Right atrium auricular region (tissue), 2 donors: ENCODE measurements at regions not wholly inside any gene's neighbourhood (a gene's known extent, or its start where the extent isn't known, plus 50 kb on each side); places are given as distances from the start of the nearest gene placed in this dataset.

Experiments
- DNase-seq: peaks from one replicate; pipeline ENCODE4 v3.0.0-alpha.2; 2019; ENCODE audit warnings: low spot score
- H3K27ac ChIP-seq, 2 donors: fragments of 200-600 bp; sonication (generic); 1 replicate in 1 of 2; 2 replicates in 1 of 2; pipeline ENCODE4 v1.5.1; 2016 to 2019
- H3K27me3 ChIP-seq, 2 donors: fragments of 200-600 bp; sonication (generic); one replicate each; pipeline versions ENCODE4 v1.5.1 to v1.6.0; 2017 to 2019
- H3K36me3 ChIP-seq: fragments of 200-600 bp; sonication (generic); one replicate; pipeline ENCODE4 v1.5.1; 2016
- H3K4me1 ChIP-seq, 2 donors: fragments of 200-600 bp; sonication (generic); one replicate each; pipeline versions ENCODE4 v1.5.1 to v1.6.0; 2017 to 2019
- H3K4me3 ChIP-seq, 2 donors: fragments of 200-600 bp; sonication (generic); 1 replicate in 1 of 2; 2 replicates in 1 of 2; pipeline ENCODE4 v1.5.1; 2017 to 2019; ENCODE audit warnings: mild to moderate bottlenecking in 1 of 2, moderate library complexity in 1 of 2
- H3K9me3 ChIP-seq, 2 donors: fragments of 200-600 bp; sonication (generic); one replicate each; pipeline ENCODE4 v1.5.1; 2019
- CTCF ChIP-seq, 2 donors: fragments of 200-600 bp; sonication (generic); IDR thresholded peaks; one replicate each; pipeline ENCODE4 v1.5.1; 2019; ENCODE audit warnings: antibody characterized with exemption in 2 of 2

DNA sequence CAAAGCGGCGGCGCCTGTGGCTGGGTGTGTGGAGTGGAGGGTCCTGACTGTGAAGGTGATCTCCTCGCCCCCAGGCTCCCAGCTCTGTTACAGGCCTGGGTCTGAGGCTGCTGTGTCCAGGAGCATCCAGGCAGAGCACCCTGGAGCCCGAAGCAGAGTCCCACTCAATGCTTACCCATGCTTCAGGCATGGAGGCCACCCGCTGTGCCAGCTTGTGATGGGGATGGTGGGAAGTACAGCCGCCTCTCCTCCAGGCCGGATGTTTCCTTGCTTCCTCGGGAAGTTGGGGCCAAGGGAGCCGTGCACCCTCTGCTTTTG lies 255.9 kb upstream of the IRX1 start:
- H3K27ac ChIP-seq = no peak overlapping the region

DNA sequence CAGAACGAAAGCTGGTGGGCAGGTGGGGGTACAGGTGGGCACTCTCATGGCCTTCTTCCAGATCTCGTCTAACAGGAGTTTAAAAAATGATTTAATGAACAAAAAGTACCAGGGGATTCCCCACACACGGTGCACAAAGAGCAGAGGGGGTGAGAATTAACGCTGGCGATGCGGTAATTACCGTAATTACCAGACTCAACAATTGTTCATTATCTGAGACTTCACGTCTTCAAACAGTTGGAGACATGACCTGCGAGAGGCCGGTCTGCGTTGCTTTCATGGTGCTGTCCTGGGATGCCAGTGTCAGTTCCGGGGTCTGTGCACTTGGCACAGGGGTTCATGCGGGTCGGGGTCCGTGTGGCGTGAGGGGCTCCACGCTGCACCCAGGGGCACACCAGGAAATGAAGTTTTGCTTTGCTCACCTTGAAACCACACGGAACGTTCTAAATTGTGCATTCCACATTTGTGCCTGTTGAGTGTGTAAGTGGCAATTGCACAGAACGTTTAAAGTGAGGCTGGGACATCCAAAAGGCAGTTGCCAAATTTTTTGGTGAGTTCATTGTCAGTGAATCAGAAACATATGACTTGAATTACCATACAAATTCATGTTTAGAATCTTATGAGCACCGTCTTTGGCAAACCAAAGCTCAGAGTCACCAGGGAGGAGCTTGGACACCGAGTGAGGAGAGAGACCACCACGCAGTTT lies 256.4 kb upstream of the IRX1 start:
- no peak for TF ChIP-seq CTCF (IDR thresholded peaks at IDR 0.05)
- no peaks in the 10 kb centered on the region for H3K9me3 ChIP-seq
- H3K4me1 ChIP-seq = no peaks in the 10 kb centered on the region
- H3K27me3 ChIP-seq = no peaks in the 10 kb centered on the region
- DNase-seq = no peak
- no peak overlapping the region for H3K27ac ChIP-seq
- no peak overlapping the region for H3K4me3 ChIP-seq
- H3K36me3 ChIP-seq = no peaks in the 10 kb centered on the region

More for the DNA sequence above, 255.9 kb upstream of the IRX1 start:
- Histone ChIP-seq H3K9me3 (no peaks in the 10 kb centered on the region), H3K4me3 (no peak overlapping the region), H3K27me3 (no peaks in the 10 kb centered on the region), H3K4me1 (no peaks in the 10 kb centered on the region), H3K36me3 (no peaks in the 10 kb centered on the region)
- DNase-seq = no peak
- no peak for TF ChIP-seq CTCF (IDR thresholded peaks at IDR 0.05)

- H3K4me3 ChIP-seq = no peak overlapping the region
- no peaks in the 10 kb centered on the region for H3K27me3 ChIP-seq
- no peak for TF ChIP-seq CTCF (IDR thresholded peaks at IDR 0.05)
- H3K36me3 ChIP-seq = no peaks in the 10 kb centered on the region
- no peaks in the 10 kb centered on the region for H3K9me3 ChIP-seq
- H3K4me1 ChIP-seq = no peaks in the 10 kb centered on the region
- H3K27ac ChIP-seq = no peak overlapping the region
- DNase-seq = no peak
These were observed 257.7 kb upstream of the IRX1 start for GRCh38 chr5:3337812-3338541.

DNA sequence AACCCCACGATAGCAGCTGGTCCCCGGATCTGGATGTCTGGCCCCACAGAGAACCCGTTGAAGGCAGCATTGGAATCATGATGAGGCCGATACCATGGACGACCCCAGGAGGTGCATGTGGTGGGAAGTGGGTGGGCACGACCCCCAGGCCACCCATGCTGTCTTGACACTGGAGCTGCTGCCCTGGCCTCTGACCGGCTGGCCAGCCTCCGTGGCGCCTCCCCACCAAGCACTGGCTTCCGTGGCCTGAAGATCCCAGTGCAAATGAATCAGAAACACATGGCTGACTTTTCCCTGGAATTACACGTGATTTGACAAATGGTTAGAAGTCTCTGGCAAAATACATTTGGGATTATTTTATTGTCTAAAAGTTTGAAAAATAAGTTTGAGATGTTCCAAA lies 259.0 kb upstream of the IRX1 start:
- no peak for TF ChIP-seq CTCF (IDR thresholded peaks at IDR 0.05)
- DNase-seq = no peak

GRCh38 chr5:3335301-3335700 lies 260.3 kb upstream of the IRX1 start:
- Histone ChIP-seq H3K36me3 (no peaks in the 10 kb centered on the region), H3K4me3 (no peak overlapping the region), H3K27ac (no peak overlapping the region), H3K9me3 (no peaks in the 10 kb centered on the region), H3K27me3 (no peaks in the 10 kb centered on the region), H3K4me1 (no peaks in the 10 kb centered on the region)
- TF ChIP-seq CTCF (IDR thresholded peaks at IDR 0.05) = no peak
- no peak for DNase-seq

More for the DNA sequence above, 259.0 kb upstream of the IRX1 start:
- Histone ChIP-seq H3K9me3 (no peaks in the 10 kb centered on the region), H3K36me3 (no peaks in the 10 kb centered on the region), H3K4me1 (no peaks in the 10 kb centered on the region), H3K4me3 (no peak overlapping the region), H3K27ac (no peak overlapping the region), H3K27me3 (no peaks in the 10 kb centered on the region)
